HUES48 (cell line): ENCODE measurements at regions not wholly inside any gene's neighbourhood (a gene's known extent, or its start where the extent isn't known, plus 50 kb on each side); places are given as distances from the start of the nearest gene placed in this dataset.

Source experiments
- H3K27ac ChIP-seq: one replicate; pipeline ENCODE4 v1.7.0; 2013; ENCODE audit warnings: low read depth, low read length, inconsistent platforms
- H3K27me3 ChIP-seq: 2 replicates; pipeline ENCODE4 v1.6.1; 2013; ENCODE audit warnings: mild to moderate bottlenecking, low read length; ENCODE audit not compliant: control insufficient read depth, insufficient read depth
- H3K36me3 ChIP-seq: 2 replicates; pipeline ENCODE4 v1.6.1; 2013; ENCODE audit warnings: low read length; ENCODE audit not compliant: control insufficient read depth, insufficient read depth
- H3K4me1 ChIP-seq: 2 replicates; pipeline ENCODE4 v1.6.1; 2013; ENCODE audit warnings: mild to moderate bottlenecking, low read length; ENCODE audit not compliant: control insufficient read depth, insufficient read depth
- H3K4me3 ChIP-seq: 2 replicates; pipeline ENCODE4 v1.5.1; 2013; ENCODE audit warnings: mild to moderate bottlenecking, low read depth, low read length
- H3K9ac ChIP-seq: 2 replicates; pipeline ENCODE4 v1.6.1; 2013; ENCODE audit warnings: mild to moderate bottlenecking, low read depth, low read length, moderate library complexity
- H3K9me3 ChIP-seq: 2 replicates; pipeline ENCODE4 v1.6.1; 2013; ENCODE audit warnings: low read length; ENCODE audit not compliant: control insufficient read depth, insufficient read depth

DNA sequence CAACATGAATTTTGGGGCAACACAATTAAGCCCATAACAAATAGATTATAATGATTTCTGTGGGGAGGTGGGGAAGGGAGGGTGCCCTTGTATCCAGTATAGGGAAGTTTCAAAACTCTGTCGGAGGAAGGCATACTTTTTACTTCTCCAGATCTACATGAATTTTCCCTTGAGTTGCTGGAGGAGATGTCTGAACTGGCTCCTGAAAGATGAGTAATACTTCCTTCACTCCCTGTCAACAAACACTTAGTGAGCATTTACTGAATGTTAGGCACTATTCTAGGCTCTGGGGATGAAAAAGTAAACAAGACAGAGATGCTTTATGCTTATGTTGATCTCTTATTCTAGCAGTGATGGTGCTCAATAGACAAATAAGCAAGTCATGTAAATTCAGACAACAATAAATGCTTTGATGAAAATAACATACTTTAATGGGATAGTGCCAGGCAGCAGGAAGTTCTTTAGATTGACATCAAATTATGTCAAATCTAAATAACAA, 197.9 kb upstream of the ANKH start:
- Histone ChIP-seq H3K27ac (no peak overlapping the region), H3K4me3 (no peak overlapping the region), H3K9me3 (no peaks in the 10 kb centered on the region), H3K9ac (no peak overlapping the region), H3K4me1 (no peaks in the 10 kb centered on the region), H3K36me3 (no peaks in the 10 kb centered on the region), H3K27me3 (no peaks in the 10 kb centered on the region)

GRCh38 chr5:15065091-15065490, 193.5 kb upstream of the ANKH start:
- Histone ChIP-seq H3K9me3 (no peaks in the 10 kb centered on the region), H3K27ac (no peak overlapping the region), H3K4me1 (no peaks in the 10 kb centered on the region), H3K4me3 (no peak overlapping the region), H3K9ac (no peak overlapping the region), H3K27me3 (no peaks in the 10 kb centered on the region), H3K36me3 (no peaks in the 10 kb centered on the region)

GRCh38 chr5:15064396-15064795, 192.8 kb upstream of the ANKH start:
- Histone ChIP-seq H3K9me3 (no peaks in the 10 kb centered on the region), H3K27me3 (no peaks in the 10 kb centered on the region), H3K27ac (no peak overlapping the region), H3K4me1 (no peaks in the 10 kb centered on the region), H3K9ac (no peak overlapping the region), H3K36me3 (no peaks in the 10 kb centered on the region), H3K4me3 (no peak overlapping the region)

DNA sequence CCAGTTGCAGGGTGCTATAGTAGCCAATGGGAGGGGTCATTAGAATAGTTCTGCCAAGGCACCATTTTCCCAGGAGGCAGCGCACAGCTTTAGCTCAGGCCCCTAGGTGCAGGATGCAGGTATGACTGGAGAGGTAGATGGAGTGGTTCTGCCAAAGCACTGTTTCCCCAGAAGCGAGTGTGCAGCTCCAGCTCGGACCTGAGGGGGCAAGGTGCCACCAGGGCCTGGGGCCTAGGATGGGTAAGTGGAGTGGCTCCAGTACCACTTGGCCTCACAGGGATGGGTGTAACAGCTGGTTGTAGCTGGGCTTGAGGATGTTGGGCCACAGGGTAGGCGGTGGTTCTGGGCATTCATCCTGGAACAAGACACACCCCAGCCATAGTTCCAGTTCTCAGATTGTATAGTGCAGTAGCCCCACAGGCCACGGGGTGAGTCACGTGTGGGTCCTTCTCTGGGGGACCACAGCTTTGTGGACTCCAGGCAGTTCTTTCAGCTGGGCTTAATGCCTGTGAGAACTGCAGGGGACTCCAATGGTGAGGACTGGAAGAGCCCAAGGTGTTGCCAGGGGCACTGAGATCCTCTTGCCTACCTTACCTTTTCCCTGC, 185.5 kb upstream of the ANKH start:
- H3K27me3 ChIP-seq: no peaks in the 10 kb centered on the region
- no peaks in the 10 kb centered on the region for H3K36me3 ChIP-seq
- no peaks in the 10 kb centered on the region for H3K4me1 ChIP-seq
- H3K27ac ChIP-seq: no peak overlapping the region
- H3K4me3 ChIP-seq: no peak overlapping the region
- no peaks in the 10 kb centered on the region for H3K9me3 ChIP-seq
- H3K9ac ChIP-seq: no peak overlapping the region

- no peak overlapping the region for H3K27ac ChIP-seq
- no peaks in the 10 kb centered on the region for H3K4me1 ChIP-seq
- H3K9me3 ChIP-seq: no peaks in the 10 kb centered on the region
- H3K27me3 ChIP-seq: no peaks in the 10 kb centered on the region
- H3K4me3 ChIP-seq: no peak overlapping the region
- H3K36me3 ChIP-seq: no peaks in the 10 kb centered on the region
- no peak overlapping the region for H3K9ac ChIP-seq
Observed at GRCh38 chr5:15044521-15044920, 172.9 kb upstream of the ANKH start.

DNA sequence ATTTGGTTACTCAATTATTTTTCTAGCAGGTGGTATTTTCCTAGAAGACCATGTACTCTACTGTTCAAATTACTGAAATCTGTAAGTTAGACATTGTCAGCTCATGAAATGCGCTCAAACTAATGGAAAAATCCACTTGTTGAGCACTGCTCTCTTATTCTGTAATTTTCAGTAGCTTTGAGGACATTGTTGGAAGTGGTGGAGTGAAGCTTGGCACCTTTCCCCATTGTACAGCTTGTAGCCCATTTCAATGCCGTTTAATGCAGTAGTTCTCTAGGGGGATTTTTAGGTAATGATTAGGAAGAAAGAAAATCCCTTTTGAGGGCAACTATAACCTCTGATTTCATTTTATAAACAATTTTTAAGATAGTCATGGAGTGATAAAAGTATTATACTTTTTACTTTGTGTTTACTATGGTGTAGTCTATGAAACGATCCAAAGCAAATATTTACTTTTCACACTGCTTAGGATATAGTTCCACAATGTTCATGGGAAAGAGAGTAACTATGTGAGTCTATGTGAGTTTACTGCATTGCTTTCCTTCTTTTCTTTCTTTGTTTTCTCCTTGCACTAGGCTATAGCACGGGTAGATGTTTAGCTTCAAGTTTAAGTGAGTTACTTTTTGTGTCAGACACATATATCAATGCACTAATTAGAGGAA, 165.8 kb upstream of the ANKH start:
- H3K27ac ChIP-seq: no peak overlapping the region
- H3K4me1 ChIP-seq: no peaks in the 10 kb centered on the region
- H3K9ac ChIP-seq: no peak overlapping the region
- H3K36me3 ChIP-seq: no peaks in the 10 kb centered on the region
- H3K27me3 ChIP-seq: no peaks in the 10 kb centered on the region
- H3K4me3 ChIP-seq: no peak overlapping the region
- no peaks in the 10 kb centered on the region; the same call in 1 of the 2 replicates for H3K9me3 ChIP-seq

- Histone ChIP-seq H3K9ac (no peak overlapping the region), H3K36me3 (no peaks in the 10 kb centered on the region), H3K4me1 (0 out of 2 replicates have a peak, but pooled peaks cover 6% of the 10 kb centered on the region), H3K4me3 (no peak overlapping the region), H3K27me3 (peaks cover 8% of the 10 kb centered on the region), H3K9me3 (no peaks in the 10 kb centered on the region; the same call in 1 of the 2 replicates), H3K27ac (no peak overlapping the region)
Observed at GRCh38 chr5:15034379-15034778, 162.8 kb upstream of the ANKH start.

- Histone ChIP-seq H3K4me3 (no peak overlapping the region), H3K27ac (no peak overlapping the region), H3K4me1 (peaks cover 20% of the 10 kb centered on the region), H3K9ac (no peak overlapping the region), H3K27me3 (peaks cover 38% of the 10 kb centered on the region), H3K9me3 (no peaks in the 10 kb centered on the region), H3K36me3 (no peaks in the 10 kb centered on the region)
Observed at GRCh38 chr5:15031180-15031579, 159.6 kb upstream of the ANKH start.

DNA sequence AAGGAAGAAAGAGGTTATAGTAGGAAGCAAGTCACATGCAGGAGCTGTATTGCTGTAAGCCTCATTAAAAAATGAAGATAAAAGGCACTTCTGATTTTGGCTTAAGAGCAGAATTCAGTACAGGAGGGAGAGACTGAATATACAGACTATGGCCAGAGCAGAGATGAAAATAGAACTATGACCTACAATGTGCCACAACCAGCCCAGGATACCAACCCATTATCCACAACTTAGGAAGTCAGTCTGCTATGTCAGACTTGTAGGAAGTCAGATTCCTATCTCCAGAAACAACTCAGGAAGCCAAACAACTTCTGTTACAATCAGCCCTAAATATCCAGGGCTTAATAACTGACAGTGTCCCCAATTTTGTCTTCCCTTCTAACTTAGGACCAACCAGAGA, 156.2 kb upstream of the ANKH start:
- H3K36me3 ChIP-seq: no peaks in the 10 kb centered on the region
- H3K9ac ChIP-seq: no peak overlapping the region
- peaks cover 24% of the 10 kb centered on the region for H3K4me1 ChIP-seq
- H3K27me3 ChIP-seq: peaks cover 52% of the 10 kb centered on the region
- no peak overlapping the region for H3K4me3 ChIP-seq
- H3K9me3 ChIP-seq: no peaks in the 10 kb centered on the region
- no peak overlapping the region for H3K27ac ChIP-seq

DNA sequence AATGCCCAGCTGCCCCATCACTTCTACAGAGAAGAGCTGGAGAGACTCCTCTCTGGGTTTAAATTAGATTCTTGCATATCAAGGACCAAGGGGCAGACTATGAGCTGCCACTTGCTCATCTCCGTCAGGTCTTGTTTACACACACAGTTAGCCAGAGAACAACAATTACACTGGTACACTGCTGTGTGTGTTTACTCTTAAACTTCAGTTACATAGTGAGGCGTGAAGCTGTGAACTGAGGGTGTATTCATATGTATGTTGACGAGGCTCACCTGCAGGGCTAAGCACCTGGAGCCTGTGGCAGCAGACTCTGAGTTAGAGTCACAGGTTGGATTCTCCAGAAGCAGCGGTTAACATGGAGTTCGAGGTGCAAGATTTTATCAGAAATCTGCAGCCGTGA, 155.4 kb upstream of the ANKH start:
- H3K9me3 ChIP-seq: no peaks in the 10 kb centered on the region
- no peaks in the 10 kb centered on the region for H3K36me3 ChIP-seq
- H3K4me3 ChIP-seq: no peak overlapping the region
- H3K27ac ChIP-seq: peak overlapping the region; percentile 31
- peaks cover 24% of the 10 kb centered on the region for H3K4me1 ChIP-seq
- H3K9ac ChIP-seq: no peak overlapping the region
- H3K27me3 ChIP-seq: peaks cover 52% of the 10 kb centered on the region

DNA sequence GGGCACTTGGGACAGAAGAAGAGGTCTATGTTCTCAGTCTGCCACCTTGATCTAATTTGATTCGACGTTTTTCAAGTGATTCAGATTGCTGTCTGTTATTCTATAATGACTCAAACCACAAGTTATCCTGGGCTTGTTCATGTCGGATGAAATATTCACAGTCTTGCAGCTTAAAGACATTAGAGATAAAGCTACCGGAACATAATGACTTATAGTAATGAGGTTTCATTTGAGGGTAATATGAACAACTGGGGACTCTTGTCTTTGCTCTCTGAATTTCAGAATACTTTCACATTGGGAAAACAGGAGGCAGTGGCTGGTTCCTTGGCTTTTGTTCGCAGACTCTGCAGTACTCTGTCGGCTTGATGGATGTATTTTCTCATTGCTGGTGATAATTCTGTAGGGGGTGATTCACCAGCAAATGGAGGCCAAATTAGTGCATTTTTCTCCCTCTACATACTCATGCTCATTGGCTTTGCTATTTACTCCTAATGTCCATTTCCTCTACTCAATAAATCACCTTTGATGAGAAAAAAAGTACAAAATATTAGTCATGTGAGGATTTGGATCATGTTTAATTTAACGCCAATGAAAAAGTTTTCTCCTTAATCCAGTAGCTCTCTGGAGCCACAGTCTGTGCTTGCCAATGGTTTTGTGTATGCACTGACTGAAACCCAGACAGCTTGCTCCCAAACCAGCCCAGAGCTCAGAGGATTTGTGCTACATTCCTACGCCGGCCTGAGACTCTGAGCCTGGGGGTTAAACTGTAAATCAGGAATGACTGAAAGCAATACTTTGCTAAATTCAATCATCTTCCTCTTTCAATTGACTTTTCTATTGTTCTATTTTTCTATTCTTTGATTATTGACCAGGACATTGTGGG, 154.7 kb upstream of the ANKH start:
- H3K4me1 ChIP-seq: peaks cover 24% of the 10 kb centered on the region
- peaks cover 52% of the 10 kb centered on the region for H3K27me3 ChIP-seq
- no peak overlapping the region for H3K4me3 ChIP-seq
- no peak overlapping the region for H3K9ac ChIP-seq
- peak overlapping the region; percentile 26 for H3K27ac ChIP-seq
- no peaks in the 10 kb centered on the region for H3K9me3 ChIP-seq
- no peaks in the 10 kb centered on the region for H3K36me3 ChIP-seq
